CD4-positive, alpha-beta T cell (primary cell): ENCODE measurements at regions not wholly inside any gene's neighbourhood (a gene's known extent, or its start where the extent isn't known, plus 50 kb on each side); places are given as distances from the start of the nearest gene placed in this dataset.

Experiments
- ATAC-seq: fragments of 200-7000 bp; cut with Tn5 transposase; one replicate; pipeline ENCODE4 v1.10.0; 2022; ENCODE audit warnings: mild to moderate bottlenecking; ENCODE audit not compliant: poor library complexity
- CTCF ChIA-PET: fragments of 350-600 bp; sonication (Branson Sonifier 250); formaldehyde crosslinking; loops from one replicate; lab custom pipeline; 2021; ENCODE audit warnings: antibody characterized with exemption, inconsistent platforms; lab: Charles Lee
- POLR2A ChIA-PET: fragments of 350-600 bp; sonication (Branson Sonifier 250); formaldehyde crosslinking; loops from one replicate; lab custom pipeline; 2021; ENCODE audit warnings: antibody characterized with exemption, inconsistent platforms; lab: Charles Lee
- DNase-seq, 14 experiments: peaks; one replicate each; pipeline ENCODE4 v3.0.0-alpha.2; 2013 to 2020; ENCODE audit warnings: mixed read lengths in 2 of 14
- H3K27ac ChIP-seq, 2 donors: one replicate each; pipeline versions ENCODE4 v1.5.1 to v1.7.0; 2013; ENCODE audit warnings: low read length in 2 of 2, low read depth in 1 of 2, mild to moderate bottlenecking in 1 of 2
- H3K27me3 ChIP-seq, 2 experiments: 1 replicate in 1 of 2; 2 replicates in 1 of 2; pipeline versions ENCODE4 v1.6.1 to v1.7.0; 2013; ENCODE audit warnings: low read length in 2 of 2, control low read depth in 1 of 2, mild to moderate bottlenecking in 1 of 2, moderate library complexity in 1 of 2; ENCODE audit not compliant: insufficient read depth in 2 of 2, control insufficient read depth in 1 of 2
- H3K36me3 ChIP-seq: one replicate; pipeline ENCODE4 v1.6.1; 2013; ENCODE audit warnings: low read length, control low read depth; ENCODE audit not compliant: insufficient read depth
- H3K4me1 ChIP-seq: one replicate; pipeline ENCODE4 v1.6.1; 2013; ENCODE audit warnings: low read length, control low read depth; ENCODE audit not compliant: insufficient read depth
- H3K4me3 ChIP-seq: one replicate; pipeline ENCODE4 v1.5.1; 2013; ENCODE audit warnings: mild to moderate bottlenecking, low read length, moderate library complexity
- H3K9me3 ChIP-seq, 2 experiments: 1 replicate in 1 of 2; 2 replicates in 1 of 2; pipeline versions ENCODE4 v1.6.1 to v1.7.0; 2013; ENCODE audit warnings: low read length in 2 of 2, mild to moderate bottlenecking in 2 of 2, control low read depth in 1 of 2, moderate library complexity in 1 of 2; ENCODE audit not compliant: control insufficient read depth in 1 of 2, insufficient read depth in 1 of 2
- H3K27ac Mint-ChIP-seq: one replicate; pipeline ENCODE4 v1.8.0; 2020; ENCODE audit warnings: mixed read lengths
- H3K27me3 Mint-ChIP-seq: one replicate; pipeline ENCODE4 v1.8.0; 2021; ENCODE audit warnings: mixed read lengths
- H3K36me3 Mint-ChIP-seq: one replicate; pipeline ENCODE4 v1.8.0; 2021; ENCODE audit warnings: low read depth, mixed read lengths
- H3K4me1 Mint-ChIP-seq: one replicate; pipeline ENCODE4 v1.8.0; 2021; ENCODE audit warnings: low read depth, mixed read lengths
- H3K4me3 Mint-ChIP-seq: one replicate; pipeline ENCODE4 v1.8.0; 2020; ENCODE audit warnings: mild to moderate bottlenecking, mixed read lengths
- H3K9me3 Mint-ChIP-seq: one replicate; pipeline ENCODE4 v1.8.0; 2020; ENCODE audit warnings: mixed read lengths
- CTCF ChIP-seq: fragments of 200-600 bp; IDR thresholded peaks from one replicate; pipeline ENCODE4 v1.8.0; 2022; ENCODE audit warnings: antibody characterized with exemption, mild to moderate bottlenecking
- intact Hi-C, 2 experiments: fragments of 100-400 bp; cut with DNase I in 1 of 2; cut with micrococcal nuclease in 1 of 2; formaldehyde crosslinking; loops; one replicate each; pipeline versions ENCODE4 v1.15.1 to v1.9.0; 2023 to 2025; cut with DNase I, micrococcal nuclease

- Mint-ChIP-seq H3K27ac (no peak overlapping the region), H3K36me3 (no peaks in the 10 kb centered on the region), H3K4me1 (no peaks in the 10 kb centered on the region), H3K27me3 (no peaks in the 10 kb centered on the region), H3K9me3 (peaks cover 4% of the 10 kb centered on the region), H3K4me3 (no peak overlapping the region)
- DNase-seq (no peak), ATAC-seq (no peak)
- H3K36me3 ChIP-seq, result no peaks in the 10 kb centered on the region
- CTCF ChIA-PET, result no interaction called here
- peaks cover 0 to 3% of the 10 kb centered on the region in 2 experiments for H3K9me3 ChIP-seq
- H3K4me1 ChIP-seq, result no peaks in the 10 kb centered on the region
- POLR2A ChIA-PET, result no interaction called here
- H3K4me3 ChIP-seq, result no peak overlapping the region
- intact Hi-C loops, result no loop called here
- no peak overlapping the region for H3K27ac ChIP-seq
- TF ChIP-seq CTCF, result no peak
- H3K27me3 ChIP-seq, result no peaks in the 10 kb centered on the region
Observed at GRCh38 chr6:81881660-81882059, 129.2 kb upstream of the TENT5A start.

DNA sequence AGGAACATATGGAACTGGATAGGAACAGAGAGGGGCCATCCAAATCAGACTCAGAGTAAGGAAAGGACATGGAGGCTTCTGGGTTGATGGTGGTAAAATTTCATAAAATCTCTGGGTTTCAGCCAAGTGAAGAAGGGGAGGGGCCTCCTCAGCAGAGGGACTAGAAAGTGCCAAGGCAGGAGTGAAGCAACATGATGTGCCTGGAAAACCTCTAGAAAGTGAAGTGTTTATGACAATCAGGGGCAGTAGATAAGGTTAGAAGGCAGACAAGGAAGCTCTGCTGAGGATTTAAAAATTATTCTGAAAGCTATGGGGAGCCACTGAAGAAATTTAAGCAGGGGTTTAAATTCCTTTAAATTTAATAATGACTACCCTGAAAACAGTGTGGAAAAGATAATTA is 126.0 kb upstream of the TENT5A start:
- no peaks in the 10 kb centered on the region for H3K36me3 Mint-ChIP-seq
- H3K27me3 ChIP-seq, result no peaks in the 10 kb centered on the region
- no peak overlapping the region for H3K27ac Mint-ChIP-seq
- TF ChIP-seq CTCF, result no peak
- H3K27ac ChIP-seq, result no peak overlapping the region
- H3K4me1 ChIP-seq, result no peaks in the 10 kb centered on the region
- H3K4me1 Mint-ChIP-seq, result no peaks in the 10 kb centered on the region
- H3K36me3 ChIP-seq, result no peaks in the 10 kb centered on the region
- peaks cover 7% of the 10 kb centered on the region for H3K9me3 Mint-ChIP-seq
- ChIA-PET CTCF (no interaction called here), POLR2A (no interaction called here)
- H3K4me3 ChIP-seq, result no peak overlapping the region
- H3K4me3 Mint-ChIP-seq, result no peak overlapping the region
- H3K9me3 ChIP-seq, result peaks cover 0 to 3% of the 10 kb centered on the region in 2 experiments
- no peak for DNase-seq
- no peak for ATAC-seq
- intact Hi-C loops, result no loop called here
- no peaks in the 10 kb centered on the region for H3K27me3 Mint-ChIP-seq

DNA sequence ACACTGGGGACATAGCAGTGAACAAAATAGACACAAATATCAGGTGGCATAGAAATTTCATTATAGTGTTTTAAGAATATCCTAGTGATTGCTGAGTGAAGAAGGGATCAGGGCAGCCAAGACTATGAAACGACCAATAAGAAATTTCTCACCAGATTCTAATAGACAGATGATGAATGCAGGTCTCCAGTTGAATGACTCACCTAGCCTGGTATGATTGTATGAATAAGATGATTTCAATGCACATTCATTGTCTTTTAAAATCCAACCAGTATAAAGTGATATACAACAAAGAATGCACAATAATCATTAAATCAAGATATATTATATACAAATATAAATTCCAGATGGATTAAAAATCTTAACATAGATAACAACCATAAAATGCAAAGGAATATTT is 124.5 kb upstream of the TENT5A start:
- Mint-ChIP-seq H3K4me3 (no peak overlapping the region), H3K4me1 (no peaks in the 10 kb centered on the region), H3K36me3 (no peaks in the 10 kb centered on the region), H3K27ac (no peak overlapping the region), H3K9me3 (peaks cover 8% of the 10 kb centered on the region), H3K27me3 (no peaks in the 10 kb centered on the region)
- H3K9me3 ChIP-seq, result peaks cover 0 to 3% of the 10 kb centered on the region in 2 experiments
- no peak for TF ChIP-seq CTCF
- DNase-seq, result no peak
- intact Hi-C loops, result no loop called here
- no peaks in the 10 kb centered on the region for H3K36me3 ChIP-seq
- no peaks in the 10 kb centered on the region for H3K27me3 ChIP-seq
- no peak for ATAC-seq
- ChIA-PET CTCF (no interaction called here), POLR2A (no interaction called here)
- no peaks in the 10 kb centered on the region for H3K4me1 ChIP-seq
- H3K4me3 ChIP-seq, result no peak overlapping the region
- no peak overlapping the region for H3K27ac ChIP-seq
